Mesenchymal stem cell (in vitro differentiated cells and primary cell): ENCODE measurements at regions not wholly inside any gene's neighbourhood (a gene's known extent, or its start where the extent isn't known, plus 50 kb on each side); places are given as distances from the start of the nearest gene placed in this dataset.

Experiments
- DNase-seq: peaks from one replicate; pipeline ENCODE4 v3.0.0-alpha.2; 2013
- H2AFZ ChIP-seq: one replicate; pipeline ENCODE4 v1.6.1; 2013; ENCODE audit warnings: low read depth, mild to moderate bottlenecking, control low read depth, inconsistent platforms, low read length, moderate library complexity
- H2AK5ac ChIP-seq: 2 replicates; pipeline ENCODE4 v1.6.1; 2013; ENCODE audit warnings: low read length, moderate library complexity, mild to moderate bottlenecking, inconsistent platforms; ENCODE audit not compliant: severe bottlenecking
- H2BK120ac ChIP-seq: one replicate; pipeline ENCODE4 v1.6.1; 2013; ENCODE audit warnings: low read depth, mild to moderate bottlenecking, inconsistent platforms, low read length, moderate library complexity
- H2BK12ac ChIP-seq, 2 experiments: one replicate each; pipeline ENCODE4 v1.6.1; 2013; ENCODE audit warnings: inconsistent platforms in 2 of 2, low read length in 2 of 2, mild to moderate bottlenecking in 2 of 2, moderate library complexity in 2 of 2, control low read depth in 1 of 2
- H2BK15ac ChIP-seq: one replicate; pipeline ENCODE4 v1.6.1; 2013; ENCODE audit warnings: mild to moderate bottlenecking, low read depth, inconsistent platforms; ENCODE audit not compliant: poor library complexity, severe bottlenecking
- H2BK5ac ChIP-seq: 2 replicates; pipeline ENCODE4 v1.6.1; 2013; ENCODE audit warnings: low read depth, mild to moderate bottlenecking, low read length, control low read depth, inconsistent platforms; ENCODE audit not compliant: poor library complexity, severe bottlenecking
- H3K14ac ChIP-seq, 2 experiments: one replicate each; pipeline ENCODE4 v1.6.1; 2013; ENCODE audit warnings: inconsistent platforms in 2 of 2, low read length in 2 of 2, control low read depth in 1 of 2, mild to moderate bottlenecking in 1 of 2, moderate library complexity in 1 of 2
- H3K18ac ChIP-seq, 2 experiments: one replicate each; pipeline ENCODE4 v1.6.1; 2013; ENCODE audit warnings: inconsistent platforms in 2 of 2, low read length in 2 of 2, control low read depth in 1 of 2, low read depth in 1 of 2, mild to moderate bottlenecking in 1 of 2
- H3K23ac ChIP-seq, 2 experiments: one replicate each; pipeline ENCODE4 v1.6.1; 2013; ENCODE audit warnings: inconsistent platforms in 2 of 2, low read length in 2 of 2, mild to moderate bottlenecking in 2 of 2, moderate library complexity in 2 of 2, control low read depth in 1 of 2
- H3K27ac ChIP-seq: 2 replicates; pipeline ENCODE4 v1.5.1; 2013; ENCODE audit warnings: mild to moderate bottlenecking, moderate library complexity, low read length, control low read depth, inconsistent platforms; ENCODE audit not compliant: poor library complexity, severe bottlenecking
- H3K27me3 ChIP-seq, 2 experiments: 2 replicates each; pipeline versions ENCODE4 v1.6.1 to v1.7.0; 2013; ENCODE audit warnings: low read length in 2 of 2, mild to moderate bottlenecking in 2 of 2, moderate library complexity in 2 of 2, control low read depth in 1 of 2, inconsistent platforms in 1 of 2; ENCODE audit not compliant: control insufficient read depth in 1 of 2, insufficient read depth in 1 of 2
- H3K36me3 ChIP-seq, 2 experiments: 2 replicates each; pipeline versions ENCODE4 v1.6.1 to v1.7.0; 2013; ENCODE audit warnings: low read length in 2 of 2, control low read depth in 1 of 2, inconsistent platforms in 1 of 2, low read depth in 1 of 2, mild to moderate bottlenecking in 1 of 2; ENCODE audit not compliant: insufficient read depth in 2 of 2, control insufficient read depth in 1 of 2
- H3K4ac ChIP-seq, 2 experiments: one replicate each; pipeline ENCODE4 v1.6.1; 2013; ENCODE audit warnings: inconsistent platforms in 2 of 2, low read length in 2 of 2, mild to moderate bottlenecking in 2 of 2, moderate library complexity in 2 of 2, control low read depth in 1 of 2, low read depth in 1 of 2
- H3K4me1 ChIP-seq: 2 replicates; pipeline ENCODE4 v1.6.1; 2013; ENCODE audit warnings: low read depth, low read length, control low read depth; ENCODE audit not compliant: control insufficient read depth, insufficient read depth
- H3K4me2 ChIP-seq: 2 replicates; pipeline ENCODE4 v1.6.1; 2013; ENCODE audit warnings: low read length, mild to moderate bottlenecking, inconsistent platforms; ENCODE audit not compliant: poor library complexity, severe bottlenecking
- H3K4me3 ChIP-seq, 2 experiments: 2 replicates each; pipeline versions ENCODE4 v1.5.1 to v1.7.0; 2013; ENCODE audit warnings: low read length in 2 of 2, mild to moderate bottlenecking in 2 of 2, control low read depth in 1 of 2, low read depth in 1 of 2; ENCODE audit not compliant: insufficient read depth in 1 of 2
- H3K79me1 ChIP-seq: replicated peaks from 2 replicates; pipeline ENCODE4 v1.6.1; 2013; ENCODE audit warnings: mild to moderate bottlenecking, control low read depth, low read length, inconsistent platforms; ENCODE audit not compliant: poor library complexity, severe bottlenecking
- H3K9ac ChIP-seq: 2 replicates; pipeline ENCODE4 v1.7.0; 2013; ENCODE audit warnings: mild to moderate bottlenecking, low read length, moderate library complexity
- H3K9me3 ChIP-seq: 2 replicates; pipeline ENCODE4 v1.7.0; 2013; ENCODE audit warnings: mild to moderate bottlenecking, low read length; ENCODE audit not compliant: control insufficient read depth
- H4K8ac ChIP-seq: one replicate; pipeline ENCODE4 v1.6.1; 2013; ENCODE audit warnings: inconsistent platforms, mild to moderate bottlenecking, low read length, moderate library complexity
- H4K91ac ChIP-seq: one replicate; pipeline ENCODE4 v1.6.1; 2013; ENCODE audit warnings: mild to moderate bottlenecking, low read length, inconsistent platforms
- WGBS: methylation state at CpG from one replicate; pipeline ENCODE4 v1.1.7; 2013; ENCODE audit warnings: mixed read lengths; 5-methylcytosine and 5-hydroxymethylcytosine counted together

DNA sequence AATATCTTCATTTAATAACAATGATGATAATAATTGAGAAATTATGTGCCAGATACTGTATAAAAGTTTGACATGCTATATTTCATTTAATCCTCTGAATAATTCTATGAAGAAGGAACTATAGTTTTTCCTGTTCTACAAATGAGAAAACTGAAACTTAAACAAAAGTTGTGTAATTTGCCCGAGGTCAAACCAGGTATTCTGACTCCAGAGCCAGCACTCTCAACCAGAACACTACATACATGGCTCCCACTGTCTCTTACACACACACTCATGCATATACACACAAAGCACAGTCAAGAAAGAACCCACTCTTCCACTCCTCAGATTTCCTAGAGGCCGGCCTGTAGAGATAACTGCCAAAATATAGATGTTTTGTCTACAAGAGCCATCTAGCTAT is 374.0 kb upstream of the EMCN start:
- H3K4ac ChIP-seq, result no peak overlapping the region
- no peaks in the 10 kb centered on the region for H3K79me1 ChIP-seq
- no peak overlapping the region for H2AFZ ChIP-seq
- no peaks in the 10 kb centered on the region for H3K4me1 ChIP-seq
- H3K27me3 ChIP-seq, result no peaks in the 10 kb centered on the region
- H3K9me3 ChIP-seq, result peaks cover 8% of the 10 kb centered on the region
- H2BK120ac ChIP-seq, result no peak overlapping the region
- H3K14ac ChIP-seq, result no peak overlapping the region
- no peak overlapping the region for H2BK15ac ChIP-seq
- no peak overlapping the region for H2AK5ac ChIP-seq
- H2BK5ac ChIP-seq, result no peak overlapping the region
- H3K23ac ChIP-seq, result no peak overlapping the region
- DNase-seq, result no peak
- H3K36me3 ChIP-seq, result no peaks in the 10 kb centered on the region
- H3K4me2 ChIP-seq, result no peak overlapping the region
- no peak overlapping the region for H3K18ac ChIP-seq
- H4K8ac ChIP-seq, result no peak overlapping the region
- H2BK12ac ChIP-seq, result no peak overlapping the region
- no peak overlapping the region for H3K27ac ChIP-seq
- 63% methylated on average over 1 of the region's 2 CpGs for WGBS
- H4K91ac ChIP-seq, result no peak overlapping the region
- no peak overlapping the region for H3K4me3 ChIP-seq
- no peak overlapping the region for H3K9ac ChIP-seq

DNA sequence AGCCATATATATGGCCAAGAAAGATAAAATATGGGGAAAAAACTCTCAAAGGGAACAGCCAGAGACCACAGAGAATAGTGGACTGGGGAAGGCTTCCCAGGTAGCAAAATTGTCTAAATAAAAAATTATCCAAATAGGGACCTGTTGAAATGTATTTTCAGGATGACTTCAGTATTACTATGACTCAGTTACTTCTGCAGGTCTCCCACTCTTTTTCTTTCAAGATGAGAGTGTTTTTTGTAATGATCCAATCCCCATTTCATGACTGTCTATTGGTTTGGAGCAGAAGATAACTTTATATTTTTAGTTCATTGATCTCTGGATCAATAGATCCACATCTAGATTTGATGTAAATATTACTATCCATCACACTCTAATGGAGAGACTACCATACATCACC is 372.1 kb upstream of the EMCN start:
- Histone ChIP-seq H4K91ac (no peak overlapping the region), H3K36me3 (no peaks in the 10 kb centered on the region), H3K9me3 (peaks cover 24% of the 10 kb centered on the region), H3K14ac (no peak overlapping the region), H3K79me1 (no peaks in the 10 kb centered on the region), H3K18ac (no peak overlapping the region), H2BK12ac (no peak overlapping the region), H3K27me3 (no peaks in the 10 kb centered on the region), H3K4me2 (no peak overlapping the region), H4K8ac (no peak overlapping the region), H3K23ac (no peak overlapping the region), H2BK15ac (no peak overlapping the region), H3K4ac (no peak overlapping the region), H2AFZ (no peak overlapping the region), H3K4me3 (no peak overlapping the region), H2BK120ac (no peak overlapping the region), H3K27ac (no peak overlapping the region), H2AK5ac (no peak overlapping the region), H2BK5ac (no peak overlapping the region), H3K9ac (no peak overlapping the region), H3K4me1 (no peaks in the 10 kb centered on the region)
- no peak for DNase-seq

- H2BK5ac ChIP-seq, result no peak overlapping the region
- H3K27ac ChIP-seq, result no peak overlapping the region
- H2AK5ac ChIP-seq, result no peak overlapping the region
- no peak overlapping the region for H2AFZ ChIP-seq
- H2BK12ac ChIP-seq, result no peak overlapping the region
- H4K8ac ChIP-seq, result no peak overlapping the region
- peaks cover 24% of the 10 kb centered on the region for H3K9me3 ChIP-seq
- no peak overlapping the region for H3K18ac ChIP-seq
- no peaks in the 10 kb centered on the region for H3K79me1 ChIP-seq
- no peak overlapping the region for H3K9ac ChIP-seq
- 76% methylated on average over 1 of the region's 2 CpGs for WGBS
- H3K4ac ChIP-seq, result no peak overlapping the region
- no peak overlapping the region for H2BK120ac ChIP-seq
- H3K14ac ChIP-seq, result no peak overlapping the region
- no peaks in the 10 kb centered on the region for H3K27me3 ChIP-seq
- H4K91ac ChIP-seq, result no peak overlapping the region
- H3K4me3 ChIP-seq, result no peak overlapping the region
- no peaks in the 10 kb centered on the region for H3K4me1 ChIP-seq
- DNase-seq, result no peak
- H3K36me3 ChIP-seq, result no peaks in the 10 kb centered on the region
- H3K23ac ChIP-seq, result no peak overlapping the region
- no peak overlapping the region for H3K4me2 ChIP-seq
- H2BK15ac ChIP-seq, result no peak overlapping the region
Observed at GRCh38 chr4:100889401-100889800, 371.6 kb upstream of the EMCN start.

- no peaks in the 10 kb centered on the region for H3K4me1 ChIP-seq
- no peak overlapping the region for H2BK120ac ChIP-seq
- H4K8ac ChIP-seq, result no peak overlapping the region
- no peak overlapping the region for H3K14ac ChIP-seq
- no peak overlapping the region for H2BK15ac ChIP-seq
- peaks cover 19% of the 10 kb centered on the region for H3K9me3 ChIP-seq
- H4K91ac ChIP-seq, result no peak overlapping the region
- H3K4ac ChIP-seq, result no peak overlapping the region
- H3K79me1 ChIP-seq, result no peaks in the 10 kb centered on the region
- no peak overlapping the region for H2AFZ ChIP-seq
- no peak overlapping the region for H3K4me2 ChIP-seq
- no peak overlapping the region for H3K4me3 ChIP-seq
- no peak overlapping the region for H3K18ac ChIP-seq
- no peak overlapping the region for H3K9ac ChIP-seq
- H3K27ac ChIP-seq, result no peak overlapping the region
- H2AK5ac ChIP-seq, result no peak overlapping the region
- H3K36me3 ChIP-seq, result no peaks in the 10 kb centered on the region
- no peak overlapping the region for H2BK5ac ChIP-seq
- no peaks in the 10 kb centered on the region for H3K27me3 ChIP-seq
- H3K23ac ChIP-seq, result no peak overlapping the region
- no peak for DNase-seq
- no peak overlapping the region for H2BK12ac ChIP-seq
Observed at GRCh38 chr4:100882661-100883060, 364.8 kb upstream of the EMCN start.
